WI38 (cell line): ENCODE measurements at regions not wholly inside any gene's neighbourhood (a gene's known extent, or its start where the extent isn't known, plus 50 kb on each side); places are given as distances from the start of the nearest gene placed in this dataset.
"Not testable (repeated sequence)": the region's sequence is repeated elsewhere in the genome, so short reads cannot be mapped to it uniquely, and the experiment has no call there.

ENCODE experiments used
- H3K4me3 ChIP-seq: 2 replicates; pipeline ENCODE4 v1.5.1; 2011; ENCODE audit warnings: low read depth, mild to moderate bottlenecking, control low read depth, low read length
- CTCF ChIP-seq: IDR thresholded peaks from 2 replicates; pipeline ENCODE4 v1.5.1; 2012; ENCODE audit warnings: low read depth, mild to moderate bottlenecking, control low read depth, low read length

GRCh38 chr4:127400731-127401346, 231.9 kb upstream of the INTU start:
- peak; percentile 89 for TF ChIP-seq CTCF
- no peak overlapping the region for H3K4me3 ChIP-seq

- TF ChIP-seq CTCF: no peak
- no peak overlapping the region for H3K4me3 ChIP-seq
Observed at GRCh38 chr4:127403471-127404084, 229.2 kb upstream of the INTU start.

- H3K4me3 ChIP-seq: no peak overlapping the region
- TF ChIP-seq CTCF: no peak
Observed at GRCh38 chr4:127406187-127406586, 226.6 kb upstream of the INTU start.

DNA sequence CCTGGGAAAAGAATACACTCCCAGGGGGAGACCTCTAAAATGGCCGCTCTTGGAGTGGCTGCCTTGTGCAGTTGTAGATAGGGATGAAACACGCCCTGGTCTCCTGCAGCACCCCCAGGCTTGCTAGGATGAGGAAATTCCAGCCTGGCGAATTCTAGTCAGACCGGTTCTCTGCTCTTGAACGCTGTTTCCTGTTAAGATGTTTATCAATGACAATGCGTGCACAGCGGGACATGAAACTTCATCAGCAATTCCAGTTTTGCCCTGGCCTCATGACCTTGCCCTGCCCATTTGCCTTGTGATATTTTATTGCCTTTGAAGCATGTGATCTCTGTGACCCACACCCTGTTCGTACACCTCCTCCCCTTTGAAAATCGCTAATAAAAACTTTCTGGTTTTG, 225.2 kb upstream of the INTU start:
- not testable (repeated sequence) for H3K4me3 ChIP-seq

GRCh38 chr4:127410201-127410600, 222.6 kb upstream of the INTU start:
- no peak overlapping the region for H3K4me3 ChIP-seq
- TF ChIP-seq CTCF: no peak

DNA sequence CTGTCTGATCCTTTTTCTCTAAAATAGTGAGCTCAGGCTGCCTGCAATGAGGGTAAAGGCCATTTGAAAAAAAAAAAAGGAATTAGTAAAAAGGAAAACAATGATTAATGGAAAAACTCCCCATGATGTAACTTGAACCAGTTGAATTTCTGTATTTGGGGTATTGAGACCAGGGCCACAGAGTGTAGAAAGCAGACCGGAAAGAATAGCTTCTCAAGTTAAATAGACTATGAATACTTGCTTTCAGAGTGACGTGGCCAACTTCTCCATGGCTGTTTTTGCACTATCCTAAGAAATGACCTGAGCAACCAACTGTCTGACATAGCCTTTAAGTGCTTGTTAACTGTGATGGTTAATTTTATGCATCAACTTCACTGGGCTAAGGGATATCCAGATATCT, 222.1 kb upstream of the INTU start:
- TF ChIP-seq CTCF: no peak
- H3K4me3 ChIP-seq: no peak overlapping the region

GRCh38 chr4:127414951-127415606, 217.7 kb upstream of the INTU start:
- TF ChIP-seq CTCF: no peak
- no peak overlapping the region for H3K4me3 ChIP-seq
